HL-60/S4 treated with phorbol 12-myristate 13-acetate at 8.2 ng/mL for 4 days and 3 days (cell line): ENCODE measurements at regions not wholly inside any gene's neighbourhood (a gene's known extent, or its start where the extent isn't known, plus 50 kb on each side); places are given as distances from the start of the nearest gene placed in this dataset.
"Not testable (repeated sequence)": the region's sequence is repeated elsewhere in the genome, so short reads cannot be mapped to it uniquely, and the experiment has no call there.

ENCODE experiments used
- in situ Hi-C: fragments of 300-500 bp; cut with MboI; formaldehyde crosslinking; loops from 2 replicates; pipeline ENCODE4 v1.15.0; 2022; ENCODE audit warnings: low sequenced_read_pairs

- in situ Hi-C loops = no loop called here
Measured at GRCh38 chr5:104353371-104353770, 790.8 kb upstream of the NUDT12 start.

GRCh38 chr5:104352954-104353353 is 790.4 kb upstream of the NUDT12 start:
- in situ Hi-C loops = no loop called here

DNA sequence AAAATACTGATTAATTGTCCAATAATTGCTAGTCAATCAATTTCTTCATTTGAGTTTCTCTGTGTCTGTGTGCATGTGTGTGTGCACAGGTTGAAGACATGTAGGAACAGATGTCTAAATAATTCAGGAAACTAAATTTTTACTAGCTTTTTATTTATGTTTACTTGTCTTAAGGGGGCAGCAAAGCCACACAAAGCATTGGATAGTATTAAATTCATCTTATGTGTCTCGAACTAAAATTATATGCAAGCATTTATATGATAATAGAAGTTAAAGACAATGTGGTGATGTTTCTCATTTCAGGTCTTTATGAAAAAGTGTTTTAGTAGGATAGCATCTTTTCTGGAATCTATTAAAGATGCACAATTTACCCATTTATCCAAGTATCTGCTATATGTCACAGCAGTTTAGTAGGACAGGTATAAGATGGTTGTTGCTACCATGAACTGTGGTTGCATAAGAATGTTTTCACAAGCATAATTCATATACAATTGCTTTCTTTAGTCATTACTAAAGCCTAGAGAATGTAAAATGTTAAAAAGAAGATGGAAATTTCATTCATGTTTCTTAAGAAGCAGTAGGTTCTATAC is 784.6 kb upstream of the NUDT12 start:
- in situ Hi-C loops = no loop called here

DNA sequence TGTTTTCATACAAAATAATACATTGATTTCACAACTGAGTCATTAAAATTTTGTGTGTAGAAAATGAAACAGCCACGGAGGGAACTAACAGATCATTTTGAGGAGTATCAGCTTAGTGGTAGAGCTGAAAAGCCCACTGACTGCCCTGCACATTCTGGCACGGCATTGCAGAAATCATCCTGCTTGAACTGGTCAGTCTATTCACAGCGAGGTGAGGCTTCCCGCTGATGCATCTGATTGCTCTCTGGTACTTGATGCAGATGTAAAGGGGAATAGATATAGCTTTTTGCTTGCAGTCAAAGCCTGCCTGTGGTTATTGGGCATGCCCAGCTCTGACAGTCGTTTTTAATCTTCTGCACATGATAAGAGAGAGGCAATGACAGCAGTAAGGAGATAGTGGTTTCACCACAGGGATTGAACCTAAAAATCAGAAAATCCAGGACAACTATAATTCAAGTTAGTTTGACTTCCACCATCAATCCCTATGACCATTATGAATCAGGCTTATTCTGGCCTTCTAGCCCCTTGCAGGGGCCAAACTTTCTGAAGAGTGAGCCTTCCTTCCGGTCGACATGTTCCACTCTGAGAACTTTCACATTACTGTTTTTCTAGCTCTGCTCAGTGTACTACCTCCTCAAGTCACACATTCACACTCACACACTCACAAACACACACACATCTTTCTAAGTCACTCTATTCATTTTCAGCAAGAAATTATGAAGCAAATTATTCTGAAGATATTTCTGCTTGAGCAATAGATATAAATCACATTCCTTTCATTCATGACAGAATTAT is 782.8 kb upstream of the NUDT12 start:
- in situ Hi-C loops = no loop called here

- in situ Hi-C loops = no loop called here
Measured at GRCh38 chr5:104344809-104345208, 782.2 kb upstream of the NUDT12 start.

DNA sequence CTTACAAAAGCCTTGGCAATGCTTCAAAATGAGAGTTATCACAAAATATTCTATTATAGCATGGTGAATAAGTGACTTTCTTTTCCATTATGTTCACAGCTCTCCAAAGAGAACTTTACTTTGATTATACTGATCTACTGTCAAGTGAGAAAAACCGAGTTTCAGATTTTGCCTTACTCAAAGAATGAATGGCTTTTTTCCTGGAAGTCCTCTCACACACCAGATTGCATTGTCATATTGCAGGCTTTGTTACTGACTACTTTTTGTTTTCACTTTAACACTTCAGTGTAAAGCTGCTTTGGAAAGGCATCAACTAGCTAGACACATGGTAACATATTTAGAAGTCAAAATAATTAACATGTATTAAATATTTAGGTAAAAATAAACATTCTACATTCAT is 765.2 kb upstream of the NUDT12 start:
- in situ Hi-C loops = no loop called here

GRCh38 chr5:104326966-104327365 is 764.4 kb upstream of the NUDT12 start:
- in situ Hi-C loops = no loop called here

DNA sequence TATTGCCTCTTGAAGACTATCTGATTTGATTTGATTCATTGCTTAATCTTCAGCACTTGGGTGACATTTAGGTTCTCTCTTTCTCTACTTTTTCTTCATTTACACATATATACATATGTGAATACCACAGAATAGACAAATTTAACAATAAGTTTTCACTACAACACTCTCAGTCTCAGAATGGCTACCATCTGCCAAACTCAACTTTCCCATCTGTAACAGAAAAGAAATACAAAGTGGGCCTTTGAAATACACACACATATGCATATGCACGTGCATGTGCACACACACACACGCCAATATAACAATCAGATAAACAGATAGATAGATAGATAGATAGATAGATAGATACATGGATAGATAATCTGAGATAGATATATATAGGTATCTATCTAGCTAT is 762.8 kb upstream of the NUDT12 start:
- in situ Hi-C loops = no loop called here

GRCh38 chr5:104316676-104317075 is 754.1 kb upstream of the NUDT12 start:
- in situ Hi-C loops = not testable (repeated sequence)

DNA sequence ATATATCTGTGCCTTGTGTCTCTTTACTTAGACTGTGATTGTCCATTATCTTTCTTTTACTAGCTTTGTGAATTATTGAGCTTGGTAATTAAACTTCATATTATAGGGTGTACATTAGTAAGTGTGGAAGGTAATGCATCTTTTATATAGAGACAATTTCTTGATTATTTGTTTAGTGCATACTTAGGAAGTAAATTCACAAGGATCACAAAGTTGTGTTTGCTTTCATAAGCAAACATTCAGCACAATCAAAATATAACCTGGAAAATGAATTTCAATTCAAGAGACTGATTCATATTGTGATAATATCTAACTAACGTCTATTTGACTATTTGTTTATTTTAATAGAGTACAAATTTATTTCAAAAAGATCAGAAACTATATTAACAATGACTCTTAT is 749.9 kb upstream of the NUDT12 start:
- in situ Hi-C loops = no loop called here

DNA sequence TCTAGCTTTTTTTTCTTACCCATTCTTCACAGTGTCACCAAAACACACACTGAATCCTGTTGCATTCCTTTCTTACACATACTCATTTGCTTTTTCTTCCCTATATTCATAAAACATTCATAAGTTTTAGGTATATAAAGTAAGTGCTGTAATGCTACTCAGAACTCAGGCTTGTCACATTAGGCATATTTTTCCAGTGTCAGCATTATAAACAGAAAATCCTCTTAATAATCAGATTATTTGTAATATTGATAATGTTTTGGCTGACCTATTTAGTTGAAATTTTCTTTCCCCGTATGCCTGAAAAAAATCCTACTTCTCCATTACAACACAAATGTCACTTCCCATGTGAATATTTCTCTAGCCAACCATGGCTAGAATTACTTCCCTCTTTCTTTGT is 743.0 kb upstream of the NUDT12 start:
- in situ Hi-C loops = no loop called here

- in situ Hi-C loops = no loop called here
Measured at GRCh38 chr5:104299998-104300706, 737.6 kb upstream of the NUDT12 start.

GRCh38 chr5:104298518-104298917 is 735.9 kb upstream of the NUDT12 start:
- in situ Hi-C loops = no loop called here

- in situ Hi-C loops = no loop called here
Measured at GRCh38 chr5:104297076-104297475, 734.5 kb upstream of the NUDT12 start.

- in situ Hi-C loops = no loop called here
Measured at GRCh38 chr5:104295991-104296390, 733.4 kb upstream of the NUDT12 start.

GRCh38 chr5:104283136-104283535 is 720.5 kb upstream of the NUDT12 start:
- in situ Hi-C loops = no loop called here

GRCh38 chr5:104273725-104274124 is 711.1 kb upstream of the NUDT12 start:
- in situ Hi-C loops = no loop called here

- in situ Hi-C loops = no loop called here
Measured at GRCh38 chr5:104267320-104268015, 704.9 kb upstream of the NUDT12 start.

GRCh38 chr5:104266161-104266560 is 703.6 kb upstream of the NUDT12 start:
- in situ Hi-C loops = no loop called here

DNA sequence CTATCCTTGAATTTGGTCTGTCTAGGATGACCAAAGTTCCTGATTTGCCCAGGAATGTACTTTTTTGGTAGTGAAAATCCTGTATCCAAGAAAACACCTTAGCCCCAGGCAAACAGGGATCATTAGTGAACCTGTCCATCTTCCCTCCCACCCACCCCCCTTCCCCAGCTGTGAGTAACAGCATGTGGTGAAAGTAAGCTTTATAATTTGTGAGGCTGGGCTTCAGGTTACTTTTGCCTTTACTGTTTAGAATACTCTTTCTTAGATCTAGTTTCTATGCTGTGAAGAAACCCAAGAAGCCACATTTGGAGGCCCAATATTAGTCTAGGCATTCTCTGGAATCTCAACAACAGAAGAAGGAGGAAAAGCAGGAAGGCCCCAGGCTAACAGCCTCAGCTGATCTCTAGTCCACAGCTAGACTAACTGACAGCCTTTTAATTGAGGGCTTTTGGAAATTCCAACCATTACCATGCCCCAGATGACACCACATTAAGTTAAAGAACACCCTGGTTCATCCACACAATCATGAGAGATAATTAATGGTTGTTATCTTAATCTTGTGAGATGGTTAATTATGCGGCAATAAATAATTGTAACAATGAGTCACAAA is 703.0 kb upstream of the NUDT12 start:
- in situ Hi-C loops = no loop called here

DNA sequence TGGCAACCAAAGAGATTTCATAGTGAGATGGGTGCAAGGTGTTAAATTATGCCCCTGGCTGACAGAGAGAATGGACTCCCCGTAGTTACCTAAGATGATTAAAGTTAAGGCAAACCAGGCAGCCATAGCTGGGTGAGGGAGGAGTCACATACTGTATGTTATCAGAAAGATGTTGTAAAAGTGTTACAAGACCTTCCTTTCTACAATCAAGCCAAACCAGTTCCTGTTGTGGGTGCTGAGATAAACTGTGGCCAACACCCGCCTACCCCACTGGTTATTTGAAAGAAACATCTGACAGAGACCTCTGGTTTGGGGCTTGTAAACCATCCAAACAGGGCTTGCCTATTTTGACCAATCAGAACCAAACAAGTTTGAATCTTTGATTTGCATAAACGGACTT is 684.7 kb upstream of the NUDT12 start:
- in situ Hi-C loops = no loop called here
